H1 (cell line): ENCODE measurements at regions not wholly inside any gene's neighbourhood (a gene's known extent, or its start where the extent isn't known, plus 50 kb on each side); places are given as distances from the start of the nearest gene placed in this dataset.

Experiments
- CREB1 ChIP-seq: IDR thresholded peaks from 2 replicates; pipeline ENCODE4 v1.6.1; 2012; ENCODE audit warnings: inconsistent platforms
- POLR2A ChIP-seq, 2 experiments: IDR thresholded peaks; 1 replicate in 1 of 2; 2 replicates in 1 of 2; pipeline ENCODE4 v1.6.1; 2011; ENCODE audit warnings: low read depth in 2 of 2, low read length in 2 of 2, mild to moderate bottlenecking in 2 of 2; ENCODE audit errors: control extremely low read depth in 1 of 2
- TF ChIP-seq, protein P1 (sequence below): IDR thresholded peaks from 2 replicates; pipeline ENCODE4 v1.6.1; 2012; ENCODE audit warnings: inconsistent platforms
- TF ChIP-seq, protein P2 (sequence below): IDR thresholded peaks from 2 replicates; pipeline ENCODE4 v1.6.1; 2011; ENCODE audit warnings: low read depth, mild to moderate bottlenecking, low read length; ENCODE audit not compliant: insufficient read depth

DNA sequence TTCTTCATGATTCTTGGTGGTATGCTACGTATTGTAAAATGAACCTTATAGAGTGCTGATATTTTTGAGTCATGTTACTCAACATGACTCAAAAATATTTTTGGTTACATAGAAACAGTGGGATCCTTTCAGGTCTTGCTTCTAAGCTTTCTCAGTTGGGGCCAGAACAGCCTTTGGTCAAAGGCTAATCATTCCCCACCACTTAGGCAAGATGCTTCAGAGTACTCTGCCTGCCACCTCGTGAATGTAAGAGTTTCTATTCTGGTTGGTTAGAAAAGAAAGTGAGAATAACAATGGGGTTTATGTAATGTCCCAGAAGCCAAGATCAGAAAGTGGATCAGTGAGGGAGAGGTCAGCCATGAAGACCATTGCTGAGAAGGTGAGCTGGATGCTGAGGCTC, 327.8 kb downstream of the TCERG1L start:
- no peak for TF ChIP-seq POLR2A (IDR thresholded peaks at IDR 0.05; ENCODE audit: control extremely low read depth in 1 of 2, low read depth in 2 of 2, low read length in 2 of 2)
- TF ChIP-seq, protein P1, sequence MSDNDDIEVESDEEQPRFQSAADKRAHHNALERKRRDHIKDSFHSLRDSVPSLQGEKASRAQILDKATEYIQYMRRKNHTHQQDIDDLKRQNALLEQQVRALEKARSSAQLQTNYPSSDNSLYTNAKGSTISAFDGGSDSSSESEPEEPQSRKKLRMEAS, result no peak
- TF ChIP-seq, protein P2, sequence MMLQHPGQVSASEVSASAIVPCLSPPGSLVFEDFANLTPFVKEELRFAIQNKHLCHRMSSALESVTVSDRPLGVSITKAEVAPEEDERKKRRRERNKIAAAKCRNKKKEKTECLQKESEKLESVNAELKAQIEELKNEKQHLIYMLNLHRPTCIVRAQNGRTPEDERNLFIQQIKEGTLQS, result no peak
- no peak for TF ChIP-seq CREB1
